ENCODE measurements at regions not wholly inside any gene's neighbourhood (a gene's known extent, or its start where the extent isn't known, plus 50 kb on each side); places are given as distances from the start of the nearest gene placed in this dataset.

- H3K9ac ChIP-seq (ENCODE audit: insufficient read depth, low read depth, low read length), result no peak overlapping the region
- no peak overlapping the region for H3K4me2 ChIP-seq (ENCODE audit: low read depth, low read length)
- in situ Hi-C loops (cut with HindIII; ENCODE audit: extremely low pct_ligation_motif_present, low pct_unique_long_range_greater_than_20kb) (no loop called here), intact Hi-C loops (cut with micrococcal nuclease; ENCODE audit: unreplicated experiment) (no loop called here)
- no peak overlapping the region for H3K27ac ChIP-seq (ENCODE audit: extremely low read length, insufficient read depth, low read length)
- POLR2A ChIA-PET, result no interaction called here
- no peak for DNase-seq (ENCODE audit: low spot score)
- H3K79me2 ChIP-seq (ENCODE audit: insufficient read depth, low read length), result no peaks in the 10 kb centered on the region
- H3K9me3 ChIP-seq (ENCODE audit: low read length), result no peaks in the 10 kb centered on the region
- 0% methylated on average over 1 of the region's 1 CpG for WGBS (ENCODE audit: low lambda C conversion rate)
- peaks cover 0 to 3% of the 10 kb centered on the region in 2 experiments; a peak in 1 of 5 replicates for H3K27me3 ChIP-seq (ENCODE audit: control insufficient read depth in 1 of 2, insufficient read depth in 2 of 2, low read length in 2 of 2)
- CTCF ChIA-PET (ENCODE audit: low intra/inter-chr PET ratio, low total read pairs), result no interaction called here
- H3K36me3 ChIP-seq (replicated peaks in 1 of 2; ENCODE audit: control insufficient read depth in 1 of 2, insufficient read depth in 2 of 2, low read length in 2 of 2), result no peaks in the 10 kb centered on the region
- no peak for TF ChIP-seq DR1 (CRISPR knock-in tag; IDR thresholded peaks at IDR 0.05)
- TF ChIP-seq MYC (CRISPR knock-in tag; IDR thresholded peaks at IDR 0.05; ENCODE audit: borderline replicate concordance), result no peak
- TF ChIP-seq ZBTB20 (CRISPR knock-in tag; IDR thresholded peaks at IDR 0.05; ENCODE audit: borderline replicate concordance, low read depth), result no peak
- TF ChIP-seq MIER2 (CRISPR knock-in tag; IDR thresholded peaks at IDR 0.05), result no peak
- TF ChIP-seq, protein P1, sequence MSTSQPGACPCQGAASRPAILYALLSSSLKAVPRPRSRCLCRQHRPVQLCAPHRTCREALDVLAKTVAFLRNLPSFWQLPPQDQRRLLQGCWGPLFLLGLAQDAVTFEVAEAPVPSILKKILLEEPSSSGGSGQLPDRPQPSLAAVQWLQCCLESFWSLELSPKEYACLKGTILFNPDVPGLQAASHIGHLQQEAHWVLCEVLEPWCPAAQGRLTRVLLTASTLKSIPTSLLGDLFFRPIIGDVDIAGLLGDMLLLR (CRISPR knock-in tag; IDR thresholded peaks at IDR 0.05), result no peak
- no peak for TF ChIP-seq HDAC2 (CRISPR knock-in tag; IDR thresholded peaks at IDR 0.05)
- TF ChIP-seq GATA4 (IDR thresholded peaks at IDR 0.05; ENCODE audit: borderline replicate concordance, low read depth), result no peak
- ATAC-seq, result no peak
- no peaks in the 10 kb centered on the region for H3K4me1 ChIP-seq (ENCODE audit: insufficient read depth, low read length)
- FAIRE-seq, result no peak
- no peaks in the 10 kb centered on the region for H4K20me1 ChIP-seq (ENCODE audit: insufficient read depth, low read length)
- no peak overlapping the region for H3K4me3 ChIP-seq (replicated peaks in 1 of 3; ENCODE audit: insufficient read depth in 1 of 3, low read depth in 2 of 3, low read length in 3 of 3)
- H2AFZ ChIP-seq (ENCODE audit: low read length), result no peak overlapping the region
- no TSS peak for BruUV-seq (replicated peaks)
Measured at GRCh38 chr16:6976716-6977115, 355.9 kb upstream of the RBFOX1 start.

- Histone ChIP-seq H3K27ac (ENCODE audit: extremely low read length, insufficient read depth, low read length) (no peak overlapping the region), H3K4me3 (replicated peaks in 1 of 3; ENCODE audit: insufficient read depth in 1 of 3, low read depth in 2 of 3, low read length in 3 of 3) (no peak overlapping the region), H3K9me3 (ENCODE audit: low read length) (no peaks in the 10 kb centered on the region), H3K36me3 (replicated peaks in 1 of 2; ENCODE audit: control insufficient read depth in 1 of 2, insufficient read depth in 2 of 2, low read length in 2 of 2) (no peaks in the 10 kb centered on the region), H3K79me2 (ENCODE audit: insufficient read depth, low read length) (no peaks in the 10 kb centered on the region), H3K9ac (ENCODE audit: insufficient read depth, low read depth, low read length) (no peak overlapping the region), H3K4me2 (ENCODE audit: low read depth, low read length) (no peak overlapping the region), H3K27me3 (ENCODE audit: control insufficient read depth in 1 of 2, insufficient read depth in 2 of 2, low read length in 2 of 2) (no peaks in the 10 kb centered on the region; a peak in 1 of 5 replicates), H2AFZ (ENCODE audit: low read length) (no peak overlapping the region), H4K20me1 (ENCODE audit: insufficient read depth, low read length) (no peaks in the 10 kb centered on the region), H3K4me1 (ENCODE audit: insufficient read depth, low read length) (no peaks in the 10 kb centered on the region)
- no peak for ATAC-seq
- no TSS peak for BruUV-seq (replicated peaks)
- 42% methylated on average over 3 of the region's 3 CpGs for WGBS (ENCODE audit: low lambda C conversion rate)
- CTCF ChIA-PET (ENCODE audit: low intra/inter-chr PET ratio, low total read pairs), result no interaction called here
- no peak for FAIRE-seq
- POLR2A ChIA-PET, result no interaction called here
- TF ChIP-seq ATF7 (IDR thresholded peaks at IDR 0.05), result peak; percentile 95
- TF ChIP-seq ATF7 (CRISPR knock-in tag; IDR thresholded peaks at IDR 0.05), result no peak
- peak; percentile 81 for TF ChIP-seq CREB1 (IDR thresholded peaks at IDR 0.05)
- no peak for TF ChIP-seq CREB1 (CRISPR knock-in tag; IDR thresholded peaks at IDR 0.05)
- no peak for TF ChIP-seq RFXANK (CRISPR knock-in tag; IDR thresholded peaks at IDR 0.05)
- no peak for TF ChIP-seq NFE2L1 (CRISPR knock-in tag; IDR thresholded peaks at IDR 0.05; ENCODE audit: borderline replicate concordance)
- intact Hi-C loops (cut with micrococcal nuclease; ENCODE audit: unreplicated experiment), result no loop called here
- in situ Hi-C loops (cut with HindIII; ENCODE audit: extremely low pct_ligation_motif_present, low pct_unique_long_range_greater_than_20kb), result no loop called here
- no peak for DNase-seq (ENCODE audit: low spot score)
Measured at GRCh38 chr16:6970171-6970857, 362.3 kb upstream of the RBFOX1 start.

Measured in HepG2 (cell line).